Spleen (tissue), 7 donors: ENCODE measurements at regions not wholly inside any gene's neighbourhood (a gene's known extent, or its start where the extent isn't known, plus 50 kb on each side); places are given as distances from the start of the nearest gene placed in this dataset.

Source experiments
- POLR2A ChIP-seq, 3 donors: fragments of 450-650 bp; IDR thresholded peaks; one replicate each; pipeline ENCODE4 v1.5.1; 2017; ENCODE audit warnings: antibody characterized with exemption in 3 of 3, mild to moderate bottlenecking in 1 of 3
- POLR2AphosphoS5 ChIP-seq, 3 donors: sonication (generic); formaldehyde crosslinking; IDR thresholded peaks; one replicate each; pipeline ENCODE4 v1.5.1; 2017; ENCODE audit warnings: antibody characterized with exemption in 3 of 3
- TF ChIP-seq, protein P1 (sequence below), 11 experiments: fragments of 200-600 bp in 7 of 11; fragments of 450-650 bp in 4 of 11; sonication (generic) in 4 of 11; IDR thresholded peaks in 8 of 11; conservative IDR thresholded peaks in 3 of 11; 1 replicate in 7 of 11; 2 replicates in 4 of 11; pipeline versions ENCODE4 v1.4.0 to v1.8.0; 2016 to 2021; ENCODE audit warnings: antibody characterized with exemption in 11 of 11, inconsistent platforms in 4 of 11, mild to moderate bottlenecking in 1 of 11
- donor health status: DM: no; HTN: no; CAD: no; lungs with moderate emphysema.
- donor health status: DM: no; HTN: no; CAD: no.
- donor health status: DM: no; HTN: no; CAD: no.

DNA sequence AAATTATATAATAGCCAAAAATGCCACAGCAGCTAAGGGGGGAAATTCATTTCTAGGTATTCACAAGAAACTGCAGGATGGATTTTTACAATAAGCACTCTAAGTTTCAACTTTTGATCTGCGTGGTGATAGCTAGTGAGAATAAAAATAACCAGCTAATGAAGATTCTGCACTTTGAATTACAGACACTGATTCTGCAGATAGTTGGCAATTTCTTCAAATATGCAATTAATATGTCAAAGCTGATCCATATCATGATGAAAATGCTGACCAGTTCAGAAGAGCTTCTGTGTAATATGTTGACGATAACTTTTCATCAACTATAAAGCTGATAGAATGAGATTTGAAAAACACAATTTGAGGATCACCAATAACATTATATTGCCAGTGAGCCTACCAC is 1272.9 kb downstream of the EFNB2 start:
- TF ChIP-seq POLR2AphosphoS5 (IDR thresholded peaks at IDR 0.05) (no peak), POLR2A (IDR thresholded peaks at IDR 0.05) (no peak)
- TF ChIP-seq, protein P1, sequence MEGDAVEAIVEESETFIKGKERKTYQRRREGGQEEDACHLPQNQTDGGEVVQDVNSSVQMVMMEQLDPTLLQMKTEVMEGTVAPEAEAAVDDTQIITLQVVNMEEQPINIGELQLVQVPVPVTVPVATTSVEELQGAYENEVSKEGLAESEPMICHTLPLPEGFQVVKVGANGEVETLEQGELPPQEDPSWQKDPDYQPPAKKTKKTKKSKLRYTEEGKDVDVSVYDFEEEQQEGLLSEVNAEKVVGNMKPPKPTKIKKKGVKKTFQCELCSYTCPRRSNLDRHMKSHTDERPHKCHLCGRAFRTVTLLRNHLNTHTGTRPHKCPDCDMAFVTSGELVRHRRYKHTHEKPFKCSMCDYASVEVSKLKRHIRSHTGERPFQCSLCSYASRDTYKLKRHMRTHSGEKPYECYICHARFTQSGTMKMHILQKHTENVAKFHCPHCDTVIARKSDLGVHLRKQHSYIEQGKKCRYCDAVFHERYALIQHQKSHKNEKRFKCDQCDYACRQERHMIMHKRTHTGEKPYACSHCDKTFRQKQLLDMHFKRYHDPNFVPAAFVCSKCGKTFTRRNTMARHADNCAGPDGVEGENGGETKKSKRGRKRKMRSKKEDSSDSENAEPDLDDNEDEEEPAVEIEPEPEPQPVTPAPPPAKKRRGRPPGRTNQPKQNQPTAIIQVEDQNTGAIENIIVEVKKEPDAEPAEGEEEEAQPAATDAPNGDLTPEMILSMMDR (IDR thresholded peaks at IDR 0.05 in 8 of 11, conservative IDR thresholded peaks at IDR 0.05 in 3 of 11), result no peak
